ENCODE measurements at regions not wholly inside any gene's neighbourhood (a gene's known extent, or its start where the extent isn't known, plus 50 kb on each side); places are given as distances from the start of the nearest gene placed in this dataset.

DNA sequence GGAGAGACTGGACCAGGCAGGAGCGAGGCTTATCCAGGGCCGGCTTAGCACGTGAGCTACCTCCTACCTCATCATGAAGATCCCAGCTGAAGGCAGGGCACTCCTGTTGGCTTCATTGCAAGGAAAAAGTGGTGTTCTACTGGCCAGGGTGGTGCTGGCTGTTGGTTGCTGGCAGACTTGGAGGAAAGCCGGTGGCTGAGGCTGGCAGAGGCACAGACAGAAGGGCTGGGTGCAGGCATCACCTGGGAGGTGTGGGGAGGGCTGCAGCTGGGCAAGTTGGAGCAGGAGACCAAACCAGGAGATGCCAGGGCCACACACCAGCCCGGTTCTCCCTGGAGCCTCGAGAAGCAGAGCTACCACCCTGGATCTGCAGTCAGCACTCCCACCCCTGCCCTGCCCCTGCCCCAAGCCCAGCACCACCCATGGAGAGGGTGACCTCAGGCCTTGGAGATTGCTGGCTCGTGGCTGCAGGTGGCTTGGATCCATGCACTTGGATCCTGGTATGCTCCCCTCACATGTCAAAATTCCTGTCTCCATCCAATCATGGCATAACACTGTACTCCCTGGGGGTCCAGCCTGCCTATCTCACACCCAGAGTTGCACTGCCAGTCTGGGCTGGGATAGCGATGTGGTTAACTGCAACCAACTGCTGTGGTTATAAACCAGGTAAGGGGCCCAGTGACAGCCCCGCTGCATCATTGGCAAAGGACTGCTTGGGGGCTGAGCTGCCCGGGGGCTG lies 49.7 kb downstream of the GLI2 start:
- H3K27me3 ChIP-seq (ENCODE audit: low read depth) = peaks cover 35% of the 10 kb centered on the region
- no peak for DNase-seq
- peaks cover 14% of the 10 kb centered on the region for H3K4me1 ChIP-seq
- H3K9me3 ChIP-seq (replicated peaks) = no peaks in the 10 kb centered on the region
- no peak overlapping the region for H3K27ac ChIP-seq (replicated peaks)
- intact Hi-C loops (cut with micrococcal nuclease) = no loop called here
- H3K4me3 ChIP-seq = no peak overlapping the region
- H3K36me3 ChIP-seq = no peaks in the 10 kb centered on the region
- TF ChIP-seq, protein P1, sequence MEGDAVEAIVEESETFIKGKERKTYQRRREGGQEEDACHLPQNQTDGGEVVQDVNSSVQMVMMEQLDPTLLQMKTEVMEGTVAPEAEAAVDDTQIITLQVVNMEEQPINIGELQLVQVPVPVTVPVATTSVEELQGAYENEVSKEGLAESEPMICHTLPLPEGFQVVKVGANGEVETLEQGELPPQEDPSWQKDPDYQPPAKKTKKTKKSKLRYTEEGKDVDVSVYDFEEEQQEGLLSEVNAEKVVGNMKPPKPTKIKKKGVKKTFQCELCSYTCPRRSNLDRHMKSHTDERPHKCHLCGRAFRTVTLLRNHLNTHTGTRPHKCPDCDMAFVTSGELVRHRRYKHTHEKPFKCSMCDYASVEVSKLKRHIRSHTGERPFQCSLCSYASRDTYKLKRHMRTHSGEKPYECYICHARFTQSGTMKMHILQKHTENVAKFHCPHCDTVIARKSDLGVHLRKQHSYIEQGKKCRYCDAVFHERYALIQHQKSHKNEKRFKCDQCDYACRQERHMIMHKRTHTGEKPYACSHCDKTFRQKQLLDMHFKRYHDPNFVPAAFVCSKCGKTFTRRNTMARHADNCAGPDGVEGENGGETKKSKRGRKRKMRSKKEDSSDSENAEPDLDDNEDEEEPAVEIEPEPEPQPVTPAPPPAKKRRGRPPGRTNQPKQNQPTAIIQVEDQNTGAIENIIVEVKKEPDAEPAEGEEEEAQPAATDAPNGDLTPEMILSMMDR (IDR thresholded peaks at IDR 0.05; ENCODE audit: borderline replicate concordance) = no peak

DNA sequence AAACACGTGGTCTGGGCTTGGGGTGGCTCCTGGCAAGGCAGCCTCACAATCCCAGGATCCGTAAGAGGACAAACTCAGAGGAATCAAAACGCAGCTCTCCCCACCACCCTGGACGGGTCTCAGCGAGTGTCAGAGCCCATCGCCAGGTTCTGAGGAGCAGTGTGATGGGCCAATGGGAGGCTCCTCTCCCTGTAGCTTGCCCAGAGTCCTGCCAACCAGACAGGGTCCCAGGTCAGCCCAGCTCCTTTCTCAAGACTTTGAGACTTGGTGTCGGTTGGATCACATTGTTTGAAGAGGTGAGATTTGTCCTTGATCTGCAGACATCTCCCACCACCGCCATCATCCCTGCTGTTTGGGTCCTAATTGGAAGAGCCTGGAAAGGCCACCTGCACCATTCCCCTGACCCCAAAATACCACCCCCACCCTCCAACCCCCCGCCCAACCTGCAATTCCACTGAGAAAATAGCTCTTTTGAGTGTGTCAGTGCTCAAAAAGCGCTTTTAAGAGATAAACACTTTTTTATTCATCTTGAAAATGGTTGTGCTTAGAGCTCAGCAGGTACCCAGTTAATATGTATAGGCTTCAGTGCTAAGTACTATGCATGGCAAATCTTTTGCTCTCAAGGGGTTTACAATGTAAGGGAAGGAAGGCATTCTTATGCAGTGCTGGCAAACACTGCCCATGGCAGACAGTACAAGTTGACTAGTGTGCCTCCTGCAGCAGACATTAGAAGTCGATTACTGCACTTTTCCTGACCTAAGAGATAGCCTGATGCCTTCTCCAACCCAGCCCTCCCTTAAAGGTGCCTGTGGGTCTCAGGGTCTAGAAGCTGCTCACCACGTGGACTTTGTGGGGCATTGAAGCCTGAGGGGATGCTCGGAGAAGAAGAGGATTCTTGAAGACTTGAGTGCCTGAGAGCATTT lies 50.6 kb downstream of the GLI2 start:
- intact Hi-C loops (cut with micrococcal nuclease) = no loop called here

GRCh38 chr2:120787111-120787821 lies 51.6 kb downstream of the GLI2 start:
- intact Hi-C loops (cut with micrococcal nuclease) = no loop called here
- H3K4me1 ChIP-seq = peaks cover 14% of the 10 kb centered on the region
- no peaks in the 10 kb centered on the region for H3K9me3 ChIP-seq (replicated peaks)
- DNase-seq = no peak
- TF ChIP-seq, protein P1 (IDR thresholded peaks at IDR 0.05; ENCODE audit: borderline replicate concordance) = no peak
- H3K27me3 ChIP-seq (ENCODE audit: low read depth) = peaks cover 20% of the 10 kb centered on the region
- H3K36me3 ChIP-seq = no peaks in the 10 kb centered on the region
- no peak overlapping the region for H3K4me3 ChIP-seq
- no peak overlapping the region for H3K27ac ChIP-seq (replicated peaks)

More for the DNA sequence above, 50.6 kb downstream of the GLI2 start:
- H3K4me1 ChIP-seq = peaks cover 14% of the 10 kb centered on the region
- no peak for DNase-seq
- TF ChIP-seq, protein P1 (IDR thresholded peaks at IDR 0.05; ENCODE audit: borderline replicate concordance) = no peak
- no peaks in the 10 kb centered on the region for H3K36me3 ChIP-seq
- H3K9me3 ChIP-seq (replicated peaks) = no peaks in the 10 kb centered on the region
- H3K27ac ChIP-seq (replicated peaks) = no peak overlapping the region
- H3K4me3 ChIP-seq = no peak overlapping the region
- H3K27me3 ChIP-seq (ENCODE audit: low read depth) = peaks cover 26% of the 10 kb centered on the region

- intact Hi-C loops (cut with micrococcal nuclease) = no loop called here
- Histone ChIP-seq H3K4me3 (no peak overlapping the region), H3K4me1 (peaks cover 12% of the 10 kb centered on the region), H3K9me3 (replicated peaks) (no peaks in the 10 kb centered on the region), H3K36me3 (no peaks in the 10 kb centered on the region), H3K27me3 (ENCODE audit: low read depth) (peaks cover 12% of the 10 kb centered on the region), H3K27ac (replicated peaks) (no peak overlapping the region)
- DNase-seq = no peak
- TF ChIP-seq, protein P1 (IDR thresholded peaks at IDR 0.05; ENCODE audit: borderline replicate concordance) = no peak
Observed at GRCh38 chr2:120787822-120788700, 52.4 kb downstream of the GLI2 start.

Measured in left ventricle myocardium inferior (tissue), 1 donor.